ENCODE measurements at regions not wholly inside any gene's neighbourhood (a gene's known extent, or its start where the extent isn't known, plus 50 kb on each side); places are given as distances from the start of the nearest gene placed in this dataset.

GRCh38 chrX:10393241-10393640 is 227.1 kb downstream of the MID1 start:
- DNase-seq, result no peak

GRCh38 chrX:10393899-10394298 is 226.5 kb downstream of the MID1 start:
- DNase-seq, result no peak

GRCh38 chrX:10395179-10395578 is 225.2 kb downstream of the MID1 start:
- no peak for DNase-seq
